A549 (cell line): ENCODE measurements at regions not wholly inside any gene's neighbourhood (a gene's known extent, or its start where the extent isn't known, plus 50 kb on each side); places are given as distances from the start of the nearest gene placed in this dataset.

Experiments
- ATAC-seq, 2 experiments: fragments of 200-7000 bp in 1 of 2; fragments of >200 bp in 1 of 2; cut with Nextera tagmentation in 1 of 2; cut with Tn5 transposase in 1 of 2; 3 replicates each; pipeline versions ENCODE4 v1.8.0 to v1.9.1; 2018 to 2020; ENCODE audit warnings: mild to moderate bottlenecking in 1 of 2, moderate library complexity in 1 of 2
- CTCF ChIA-PET: fragments of 300-600 bp; sonication (Branson Sonifier 250); formaldehyde crosslinking; extraction: SDS; loops from one replicate; lab custom pipeline; 2021; ENCODE audit warnings: antibody characterized with exemption, inconsistent platforms; lab: Yijun Ruan, JAX
- POLR2A ChIA-PET: fragments of 350-600 bp; formaldehyde crosslinking; extraction: SDS; loops from one replicate; lab custom pipeline; 2021; ENCODE audit warnings: antibody characterized with exemption, inconsistent platforms; lab: Yijun Ruan, JAX
- DNase-seq, 2 experiments: peaks; one replicate each; pipeline versions ENCODE4 v3.0.0 to v3.0.0-alpha.2; 2011 to 2016; ENCODE audit warnings: low read depth in 1 of 2, low spot score in 1 of 2
- FAIRE-seq: peaks from 2 replicates; lab custom pipeline; 2011; peaks lifted over from hg19 to GRCh38; lab: Jason Lieb, UNC
- H3K27ac ChIP-seq, 2 experiments: fragments of >200 bp; sonication (Bioruptor Twin); formaldehyde crosslinking; 3 replicates each; pipeline ENCODE4 v1.5.1; 2016 to 2017
- H3K4me1 ChIP-seq: fragments of >200 bp; sonication (Bioruptor Twin); formaldehyde crosslinking; 3 replicates; pipeline ENCODE4 v1.6.1; 2016
- H3K4me2 ChIP-seq: fragments of >200 bp; sonication (Bioruptor Twin); formaldehyde crosslinking; 3 replicates; pipeline ENCODE4 v1.6.1; 2016
- H3K4me3 ChIP-seq: fragments of >200 bp; sonication (Bioruptor Twin); formaldehyde crosslinking; 3 replicates; pipeline ENCODE4 v1.5.1; 2016
- H3K9me3 ChIP-seq: fragments of >200 bp; sonication (Bioruptor Twin); formaldehyde crosslinking; 3 replicates; pipeline ENCODE4 v1.6.1; 2016
- CBX8 ChIP-seq: fragments of 200-600 bp; sonication (generic); IDR thresholded peaks from 2 replicates; pipeline ENCODE4 v1.6.1; 2016
- CEBPB ChIP-seq, 2 experiments: fragments of >200 bp in 1 of 2; sonication (Bioruptor Twin) in 1 of 2; formaldehyde crosslinking in 1 of 2; IDR thresholded peaks; 2 replicates each; pipeline ENCODE4 v1.6.1; 2012 to 2016
- EHF ChIP-seq: fragments of 250-450 bp; sonication (Bioruptor Pico); IDR thresholded peaks from 2 replicates; pipeline ENCODE4 v1.5.0; 2020; ENCODE audit warnings: mild to moderate bottlenecking
- EHMT2 ChIP-seq: fragments of 200-600 bp; sonication (generic); IDR thresholded peaks from 2 replicates; pipeline ENCODE4 v1.6.1; 2016; ENCODE audit warnings: antibody characterized with exemption, low read depth, mild to moderate bottlenecking, moderate library complexity
- ESRRA ChIP-seq: fragments of 150-350 bp; IDR thresholded peaks from 2 replicates; pipeline ENCODE4 v1.6.1; 2014; ENCODE audit warnings: mild to moderate bottlenecking, low read length, borderline replicate concordance
- FOSB ChIP-seq: fragments of 250-450 bp; sonication (Bioruptor Pico); IDR thresholded peaks from 2 replicates; pipeline ENCODE4 v1.5.0; 2020; ENCODE audit warnings: mild to moderate bottlenecking, moderate library complexity
- FOSL2 ChIP-seq, 2 experiments: fragments of 450-650 bp in 1 of 2; fragments of >200 bp in 1 of 2; sonication (Bioruptor Twin) in 1 of 2; formaldehyde crosslinking; IDR thresholded peaks; 2 replicates each; pipeline versions ENCODE4 v1.5.0 to v1.6.1; 2016 to 2020; ENCODE audit warnings: mild to moderate bottlenecking in 1 of 2, moderate library complexity in 1 of 2
- FOXS1 ChIP-seq: fragments of 250-450 bp; sonication (Bioruptor Pico); IDR thresholded peaks from 2 replicates; pipeline ENCODE4 v1.5.0; 2020; ENCODE audit warnings: mild to moderate bottlenecking, moderate library complexity
- GATA3 ChIP-seq: IDR thresholded peaks from 2 replicates; pipeline ENCODE4 v1.6.1; 2012; ENCODE audit warnings: borderline replicate concordance
- HDAC2 ChIP-seq: fragments of 200-600 bp; sonication (generic); IDR thresholded peaks from 2 replicates; pipeline ENCODE4 v1.6.1; 2016
- HEYL ChIP-seq: fragments of 250-450 bp; sonication (Bioruptor Pico); IDR thresholded peaks from 2 replicates; pipeline ENCODE4 v1.8.0; 2021; ENCODE audit warnings: mild to moderate bottlenecking, moderate library complexity
- HMGXB4 ChIP-seq: fragments of 250-450 bp; sonication (Bioruptor Pico); IDR thresholded peaks from 2 replicates; pipeline ENCODE4 v1.5.0; 2021; ENCODE audit warnings: mild to moderate bottlenecking, moderate library complexity, borderline replicate concordance
- MAX ChIP-seq: IDR thresholded peaks from 2 replicates; pipeline ENCODE4 v1.6.1; 2012
- MAZ ChIP-seq: fragments of 150-350 bp; IDR thresholded peaks from 2 replicates; pipeline ENCODE4 v1.6.1; 2014; ENCODE audit warnings: antibody characterized with exemption, low read depth, low read length, borderline replicate concordance
- NPAS2 ChIP-seq: fragments of 250-450 bp; sonication (Bioruptor Pico); IDR thresholded peaks from 2 replicates; pipeline ENCODE4 v1.8.0; 2022; ENCODE audit warnings: mild to moderate bottlenecking, moderate library complexity, borderline replicate concordance
- NR3C1 ChIP-seq: fragments of >200 bp; sonication (Bioruptor Twin); formaldehyde crosslinking; IDR thresholded peaks from 3 replicates; pipeline ENCODE4 v1.6.1; 2017
- POLR2AphosphoS2 ChIP-seq: conservative IDR thresholded peaks from 2 replicates; pipeline ENCODE4 v1.6.1; 2012; ENCODE audit warnings: low read length, improper control_type of control experiment, inconsistent platforms
- RAD21 ChIP-seq, 2 experiments: fragments of >200 bp in 1 of 2; sonication (Bioruptor Twin) in 1 of 2; formaldehyde crosslinking in 1 of 2; IDR thresholded peaks in 1 of 2; conservative IDR thresholded peaks in 1 of 2; 2 replicates in 1 of 2; 3 replicates in 1 of 2; pipeline ENCODE4 v1.6.1; 2012 to 2018; ENCODE audit warnings: inconsistent platforms in 1 of 2
- RCOR1 ChIP-seq: fragments of 150-350 bp; IDR thresholded peaks from 2 replicates; pipeline ENCODE4 v1.6.1; 2014; ENCODE audit warnings: antibody characterized with exemption, low read length, low read depth
- RNF2 ChIP-seq: fragments of 200-600 bp; sonication (generic); IDR thresholded peaks from 2 replicates; pipeline ENCODE4 v1.6.1; 2016; ENCODE audit warnings: low read depth, mild to moderate bottlenecking, antibody characterized with exemption, moderate library complexity, borderline replicate concordance
- SMC3 ChIP-seq: fragments of >200 bp; sonication (Bioruptor Twin); formaldehyde crosslinking; IDR thresholded peaks from 3 replicates; pipeline ENCODE4 v1.6.1; 2018; ENCODE audit warnings: inconsistent platforms
- TP53 ChIP-seq: fragments of 250-450 bp; sonication (Bioruptor Pico); IDR thresholded peaks from 2 replicates; pipeline ENCODE4 v1.5.0; 2021; ENCODE audit warnings: mild to moderate bottlenecking, moderate library complexity
- ZFP36 ChIP-seq: fragments of 450-650 bp; IDR thresholded peaks from 2 replicates; pipeline ENCODE4 v1.6.1; 2014; ENCODE audit warnings: borderline replicate concordance; ENCODE audit not compliant: partially characterized antibody
- ZSCAN20 ChIP-seq: fragments of 250-450 bp; sonication (Bioruptor Pico); IDR thresholded peaks from 2 replicates; pipeline ENCODE4 v1.8.0; 2022; ENCODE audit warnings: mild to moderate bottlenecking, moderate library complexity
- whole genome bisulfite sequencing: methylation state at CpG from one replicate; pipeline ENCODE4 v1.1.6; 2017; ENCODE audit errors: missing lambda C conversion rate; 5-methylcytosine and 5-hydroxymethylcytosine counted together
- TF ChIP-seq, protein P1 (sequence below): fragments of 450-650 bp; IDR thresholded peaks from 2 replicates; pipeline ENCODE4 v1.6.1; 2014; ENCODE audit warnings: antibody characterized with exemption
- TF ChIP-seq, protein P2 (sequence below): fragments of >200 bp; sonication (Bioruptor Twin); formaldehyde crosslinking; IDR thresholded peaks from 3 replicates; pipeline ENCODE4 v1.6.1; 2016
- TF ChIP-seq, protein P3 (sequence below): fragments of 150-350 bp; IDR thresholded peaks from 2 replicates; pipeline ENCODE4 v1.6.1; 2014; ENCODE audit warnings: low read depth, mild to moderate bottlenecking, low read length
- TF ChIP-seq, protein P4 (sequence below): IDR thresholded peaks from 2 replicates; pipeline ENCODE4 v1.6.1; 2012; ENCODE audit warnings: low read depth, borderline replicate concordance

DNA sequence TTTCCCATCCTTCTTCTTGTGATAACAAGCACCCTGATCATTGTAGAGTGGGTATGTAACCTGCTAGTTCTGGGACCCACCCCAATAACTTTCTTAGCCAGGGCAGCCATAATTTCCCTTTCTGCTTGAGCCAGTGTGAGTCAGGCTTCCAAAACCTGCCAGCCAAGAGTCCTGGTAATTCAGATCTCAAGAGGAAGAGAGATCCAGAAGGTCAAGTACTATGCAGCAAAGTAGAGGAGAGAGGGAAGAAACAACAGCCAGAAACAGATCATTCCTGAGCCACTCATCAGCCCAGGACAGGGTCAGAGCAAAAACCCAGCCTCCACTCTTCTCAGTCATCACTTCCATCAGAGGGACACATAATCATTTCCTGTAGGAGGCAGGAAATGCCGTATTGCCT lies 182.0 kb downstream of the DICER1 start:
- WGBS, result 13% methylated on average over 1 of the region's 1 CpG
- no peak overlapping the region for H3K27ac ChIP-seq

DNA sequence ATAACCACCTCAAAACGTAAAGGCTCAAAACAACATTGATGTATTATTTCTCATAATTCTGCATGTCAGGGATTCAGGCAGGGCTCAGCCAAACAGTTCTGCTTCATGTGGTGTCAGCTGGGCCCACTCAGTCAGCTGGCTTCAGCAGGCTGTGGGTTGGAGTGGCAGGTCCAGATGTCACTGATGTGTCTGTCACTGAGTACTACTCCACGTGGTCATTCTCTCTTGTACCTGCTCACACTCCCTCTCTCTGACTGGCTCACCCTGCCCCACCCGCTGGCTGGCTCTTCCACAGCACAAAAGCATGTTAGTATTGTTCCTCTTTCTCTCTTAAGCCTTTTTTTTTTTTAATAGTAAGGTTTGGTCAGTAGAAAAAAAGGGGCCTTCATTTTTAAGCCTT lies 182.4 kb downstream of the DICER1 start:
- TF ChIP-seq, protein P1, sequence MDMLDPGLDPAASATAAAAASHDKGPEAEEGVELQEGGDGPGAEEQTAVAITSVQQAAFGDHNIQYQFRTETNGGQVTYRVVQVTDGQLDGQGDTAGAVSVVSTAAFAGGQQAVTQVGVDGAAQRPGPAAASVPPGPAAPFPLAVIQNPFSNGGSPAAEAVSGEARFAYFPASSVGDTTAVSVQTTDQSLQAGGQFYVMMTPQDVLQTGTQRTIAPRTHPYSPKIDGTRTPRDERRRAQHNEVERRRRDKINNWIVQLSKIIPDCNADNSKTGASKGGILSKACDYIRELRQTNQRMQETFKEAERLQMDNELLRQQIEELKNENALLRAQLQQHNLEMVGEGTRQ, result no peak
- TF ChIP-seq ZFP36 (no peak), TP53 (CRISPR knock-in tag) (no peak), RNF2 (no peak), HDAC2 (no peak), POLR2AphosphoS2 (no peak), MAZ (no peak), NR3C1 (no peak), RAD21 (conservative IDR thresholded peaks at IDR 0.05 in 1 of 2, IDR thresholded peaks at IDR 0.05 in 1 of 2) (no peak), MAX (no peak), NPAS2 (CRISPR knock-in tag) (no peak), HEYL (CRISPR knock-in tag) (no peak), ZSCAN20 (CRISPR knock-in tag) (no peak), ESRRA (no peak), HMGXB4 (no peak), CBX8 (no peak), SMC3 (no peak)
- TF ChIP-seq, protein P2, sequence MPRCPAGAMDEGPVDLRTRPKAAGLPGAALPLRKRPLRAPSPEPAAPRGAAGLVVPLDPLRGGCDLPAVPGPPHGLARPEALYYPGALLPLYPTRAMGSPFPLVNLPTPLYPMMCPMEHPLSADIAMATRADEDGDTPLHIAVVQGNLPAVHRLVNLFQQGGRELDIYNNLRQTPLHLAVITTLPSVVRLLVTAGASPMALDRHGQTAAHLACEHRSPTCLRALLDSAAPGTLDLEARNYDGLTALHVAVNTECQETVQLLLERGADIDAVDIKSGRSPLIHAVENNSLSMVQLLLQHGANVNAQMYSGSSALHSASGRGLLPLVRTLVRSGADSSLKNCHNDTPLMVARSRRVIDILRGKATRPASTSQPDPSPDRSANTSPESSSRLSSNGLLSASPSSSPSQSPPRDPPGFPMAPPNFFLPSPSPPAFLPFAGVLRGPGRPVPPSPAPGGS, result no peak
- H3K4me2 ChIP-seq, result no peak overlapping the region
- DNase-seq (no peak), FAIRE-seq (no peak), ATAC-seq (no peak)
- WGBS, result 20% methylated on average over 3 of the region's 3 CpGs
- POLR2A ChIA-PET, result no interaction called here
- 0 out of 3 replicates have a peak, but pooled peaks cover 6% of the 10 kb centered on the region for H3K9me3 ChIP-seq
- CTCF ChIA-PET, result no interaction called here
- no peaks in the 10 kb centered on the region for H3K4me1 ChIP-seq
- H3K27ac ChIP-seq, result no peak overlapping the region
- no peak overlapping the region for H3K4me3 ChIP-seq

More for the DNA sequence above, 182.0 kb downstream of the DICER1 start:
- Histone ChIP-seq H3K4me3 (no peak overlapping the region), H3K9me3 (0 out of 3 replicates have a peak, but pooled peaks cover 6% of the 10 kb centered on the region), H3K4me1 (no peaks in the 10 kb centered on the region), H3K4me2 (no peak overlapping the region)
- FAIRE-seq (no peak), ATAC-seq (no peak), DNase-seq (no peak)
- ChIA-PET POLR2A (no interaction called here), CTCF (no interaction called here)
- TF ChIP-seq FOSL2 (IDR thresholded peaks at IDR 0.05) (no peak), FOSL2 (CRISPR knock-in tag; IDR thresholded peaks at IDR 0.05) (no peak), RAD21 (conservative IDR thresholded peaks at IDR 0.05 in 1 of 2, IDR thresholded peaks at IDR 0.05 in 1 of 2) (no peak), ZSCAN20 (CRISPR knock-in tag) (no peak), HEYL (CRISPR knock-in tag) (no peak), FOXS1 (CRISPR knock-in tag) (no peak), CBX8 (no peak), EHF (CRISPR knock-in tag) (no peak), EHMT2 (no peak), RCOR1 (no peak), ZFP36 (no peak), SMC3 (no peak), FOSB (CRISPR knock-in tag) (no peak), CEBPB (IDR thresholded peaks at IDR 0.05) (no peak), GATA3 (no peak)
- TF ChIP-seq, protein P3, sequence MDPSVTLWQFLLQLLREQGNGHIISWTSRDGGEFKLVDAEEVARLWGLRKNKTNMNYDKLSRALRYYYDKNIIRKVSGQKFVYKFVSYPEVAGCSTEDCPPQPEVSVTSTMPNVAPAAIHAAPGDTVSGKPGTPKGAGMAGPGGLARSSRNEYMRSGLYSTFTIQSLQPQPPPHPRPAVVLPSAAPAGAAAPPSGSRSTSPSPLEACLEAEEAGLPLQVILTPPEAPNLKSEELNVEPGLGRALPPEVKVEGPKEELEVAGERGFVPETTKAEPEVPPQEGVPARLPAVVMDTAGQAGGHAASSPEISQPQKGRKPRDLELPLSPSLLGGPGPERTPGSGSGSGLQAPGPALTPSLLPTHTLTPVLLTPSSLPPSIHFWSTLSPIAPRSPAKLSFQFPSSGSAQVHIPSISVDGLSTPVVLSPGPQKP, result no peak
- TF ChIP-seq, protein P4, sequence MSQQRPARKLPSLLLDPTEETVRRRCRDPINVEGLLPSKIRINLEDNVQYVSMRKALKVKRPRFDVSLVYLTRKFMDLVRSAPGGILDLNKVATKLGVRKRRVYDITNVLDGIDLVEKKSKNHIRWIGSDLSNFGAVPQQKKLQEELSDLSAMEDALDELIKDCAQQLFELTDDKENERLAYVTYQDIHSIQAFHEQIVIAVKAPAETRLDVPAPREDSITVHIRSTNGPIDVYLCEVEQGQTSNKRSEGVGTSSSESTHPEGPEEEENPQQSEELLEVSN, result no peak
